Mesodermal cell (in vitro differentiated cells): ENCODE measurements at regions not wholly inside any gene's neighbourhood (a gene's known extent, or its start where the extent isn't known, plus 50 kb on each side); places are given as distances from the start of the nearest gene placed in this dataset.

Experiments used
- H3K27ac ChIP-seq: 2 replicates; pipeline ENCODE4 v1.7.0; 2013; ENCODE audit warnings: mild to moderate bottlenecking, low read depth, low read length, moderate library complexity; ENCODE audit not compliant: severe bottlenecking
- H3K36me3 ChIP-seq: 2 replicates; pipeline ENCODE4 v1.7.1; 2013; ENCODE audit warnings: mild to moderate bottlenecking, low read length, moderate library complexity; ENCODE audit not compliant: control insufficient read depth, insufficient read depth
- H3K4me1 ChIP-seq: one replicate; pipeline ENCODE4 v1.7.1; 2013; ENCODE audit warnings: mild to moderate bottlenecking, low read length; ENCODE audit not compliant: insufficient read depth, control insufficient read depth, poor library complexity, severe bottlenecking
- H3K4me3 ChIP-seq: 2 replicates; pipeline ENCODE4 v1.7.0; 2013; ENCODE audit warnings: low read length, control low read depth, mild to moderate bottlenecking; ENCODE audit not compliant: insufficient read depth, poor library complexity, severe bottlenecking; ENCODE audit errors: extremely low read depth
- H3K9me3 ChIP-seq: 2 replicates; pipeline ENCODE4 v1.7.1; 2013; ENCODE audit warnings: mild to moderate bottlenecking, low read length, moderate library complexity; ENCODE audit not compliant: control insufficient read depth
- WGBS, 2 experiments: methylation state at CpG; one replicate each; pipeline ENCODE4 v1.1.5; 2013; ENCODE audit warnings: missing lambda C conversion rate in 2 of 2; ENCODE audit not compliant: insufficient coverage in 2 of 2; 5-methylcytosine and 5-hydroxymethylcytosine counted together

DNA sequence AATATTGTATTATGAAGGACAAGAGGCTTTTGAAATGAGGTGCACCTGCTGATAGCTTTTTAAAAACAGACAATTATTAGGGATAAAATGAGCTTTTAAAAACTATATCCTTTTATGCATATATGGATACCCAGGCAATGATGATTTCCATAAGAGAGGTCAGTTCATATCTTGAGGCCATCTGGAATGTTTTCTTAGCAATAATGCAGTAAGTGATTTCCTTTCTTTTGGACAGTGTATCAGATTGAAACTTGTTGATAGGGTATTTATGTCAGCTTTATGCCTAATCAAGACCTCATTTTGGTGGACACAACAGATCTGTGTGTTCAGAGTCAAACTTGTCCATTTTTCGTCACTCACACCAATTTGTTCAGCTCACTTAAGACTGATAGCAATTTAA, 413.5 kb upstream of the WWC1 start:
- Histone ChIP-seq H3K36me3 (no peaks in the 10 kb centered on the region), H3K4me1 (no peaks in the 10 kb centered on the region), H3K27ac (no peak overlapping the region), H3K4me3 (no peak overlapping the region), H3K9me3 (peaks cover 5% of the 10 kb centered on the region)
- 100% methylated on average over 1 of the region's 1 CpG; no CpG with 5 or more reads in 1 of the 2 experiments for WGBS, 2 experiments

DNA sequence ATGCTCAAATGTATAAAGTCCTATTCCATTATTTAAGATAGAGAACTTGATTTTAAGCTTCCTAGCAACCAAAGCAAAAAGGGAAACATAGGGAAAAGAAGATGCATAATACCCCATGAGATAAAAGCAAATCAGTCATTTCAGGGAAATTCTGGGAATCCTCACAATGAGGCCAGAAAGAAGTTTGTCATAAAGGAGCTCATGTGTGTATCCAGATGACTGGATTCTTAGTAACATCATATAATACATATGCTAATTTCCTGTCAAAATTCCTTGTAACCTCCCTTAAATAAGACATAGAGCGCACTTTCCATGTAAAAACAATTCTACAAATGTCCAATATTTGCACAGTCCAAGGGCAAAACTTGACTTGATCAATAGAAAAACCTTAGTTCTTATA, 411.0 kb upstream of the WWC1 start:
- WGBS, 2 experiments: 86 to 90% methylated on average over 1 of the region's 1 CpG

GRCh38 chr5:167881041-167881440, 410.4 kb upstream of the WWC1 start:
- H3K4me3 ChIP-seq: no peak overlapping the region
- no peaks in the 10 kb centered on the region for H3K4me1 ChIP-seq
- no peak overlapping the region for H3K27ac ChIP-seq
- peaks cover 8% of the 10 kb centered on the region for H3K9me3 ChIP-seq
- H3K36me3 ChIP-seq: no peaks in the 10 kb centered on the region
- WGBS, 2 experiments: no CpG with 5 or more reads among the region's 1 CpG

More for the DNA sequence above, 411.0 kb upstream of the WWC1 start:
- no peaks in the 10 kb centered on the region for H3K4me1 ChIP-seq
- no peak overlapping the region for H3K27ac ChIP-seq
- no peak overlapping the region for H3K4me3 ChIP-seq
- H3K36me3 ChIP-seq: no peaks in the 10 kb centered on the region
- H3K9me3 ChIP-seq: peaks cover 8% of the 10 kb centered on the region

DNA sequence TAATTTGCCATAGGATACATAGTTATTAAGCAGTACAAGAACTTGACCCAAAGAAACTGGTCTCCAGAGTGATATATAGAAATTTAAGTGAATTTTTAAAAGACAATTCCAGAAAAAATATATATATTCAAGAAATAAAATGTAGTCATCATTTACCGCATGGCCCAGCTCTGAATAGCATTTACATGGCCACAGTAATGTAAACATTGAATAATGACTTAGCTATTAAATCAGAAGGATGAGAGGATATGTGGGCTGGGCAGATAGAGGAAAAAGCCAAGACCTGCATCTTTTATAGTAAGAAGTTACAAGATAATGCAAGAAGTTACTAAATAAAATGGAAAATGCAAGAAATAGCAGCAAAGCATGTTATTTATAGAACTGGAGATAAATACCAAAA, 405.2 kb upstream of the WWC1 start:
- H3K9me3 ChIP-seq: peaks cover 8% of the 10 kb centered on the region
- no CpG with 5 or more reads among the region's 1 CpG for WGBS, 2 experiments

DNA sequence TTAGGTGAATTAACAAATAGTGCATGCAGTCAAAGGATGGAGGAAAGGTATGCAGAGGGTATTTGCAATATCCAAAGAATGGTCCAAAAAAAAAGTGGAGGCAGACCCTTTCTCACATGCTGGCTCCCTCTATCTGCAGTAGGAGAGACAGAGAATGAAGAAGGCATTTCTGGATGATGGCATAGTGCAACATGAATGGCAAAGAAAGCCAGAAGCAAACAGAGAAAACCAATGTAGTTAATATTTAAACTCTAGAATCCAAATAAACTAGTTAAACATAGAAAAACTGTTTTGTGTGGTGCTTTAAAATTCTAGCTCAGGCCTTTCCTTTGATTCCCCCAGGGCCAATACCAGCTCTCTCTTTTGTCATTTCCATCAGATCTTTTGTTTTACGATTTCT, 403.1 kb upstream of the WWC1 start:
- no CpG with 5 or more reads among the region's 1 CpG for whole genome bisulfite sequencing, 2 experiments
- Histone ChIP-seq H3K4me1 (no peaks in the 10 kb centered on the region), H3K36me3 (no peaks in the 10 kb centered on the region)

More for the DNA sequence above, 405.2 kb upstream of the WWC1 start:
- Histone ChIP-seq H3K36me3 (no peaks in the 10 kb centered on the region), H3K4me1 (no peaks in the 10 kb centered on the region), H3K27ac (no peak overlapping the region), H3K4me3 (no peak overlapping the region)

DNA sequence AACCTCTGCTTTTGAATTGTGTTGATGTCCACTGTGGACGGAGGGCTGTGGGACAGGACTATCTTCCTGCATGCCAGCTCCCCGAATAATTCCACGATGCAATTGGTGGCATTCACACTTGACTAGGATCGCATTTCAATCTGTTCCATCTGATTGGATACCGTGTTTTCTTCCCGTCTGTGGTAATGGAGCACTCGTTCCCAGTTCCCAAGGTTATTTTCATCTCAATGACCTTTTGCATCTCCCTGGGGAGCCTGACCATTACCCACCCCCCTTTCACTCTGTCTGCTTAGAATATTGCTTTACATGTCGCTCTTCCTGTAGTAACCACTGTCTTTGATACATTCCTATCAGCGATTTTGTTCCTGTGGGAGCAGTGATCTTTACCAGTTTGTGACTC, 402.2 kb upstream of the WWC1 start:
- Histone ChIP-seq H3K4me3 (no peak overlapping the region), H3K4me1 (no peaks in the 10 kb centered on the region), H3K9me3 (no peaks in the 10 kb centered on the region), H3K36me3 (no peaks in the 10 kb centered on the region), H3K27ac (no peak overlapping the region)
- 76 to 77% methylated on average over 9 of the region's 9 CpGs for WGBS, 2 experiments

More for the DNA sequence above, 403.1 kb upstream of the WWC1 start:
- Histone ChIP-seq H3K27ac (no peak overlapping the region), H3K4me3 (no peak overlapping the region), H3K9me3 (no peaks in the 10 kb centered on the region)

DNA sequence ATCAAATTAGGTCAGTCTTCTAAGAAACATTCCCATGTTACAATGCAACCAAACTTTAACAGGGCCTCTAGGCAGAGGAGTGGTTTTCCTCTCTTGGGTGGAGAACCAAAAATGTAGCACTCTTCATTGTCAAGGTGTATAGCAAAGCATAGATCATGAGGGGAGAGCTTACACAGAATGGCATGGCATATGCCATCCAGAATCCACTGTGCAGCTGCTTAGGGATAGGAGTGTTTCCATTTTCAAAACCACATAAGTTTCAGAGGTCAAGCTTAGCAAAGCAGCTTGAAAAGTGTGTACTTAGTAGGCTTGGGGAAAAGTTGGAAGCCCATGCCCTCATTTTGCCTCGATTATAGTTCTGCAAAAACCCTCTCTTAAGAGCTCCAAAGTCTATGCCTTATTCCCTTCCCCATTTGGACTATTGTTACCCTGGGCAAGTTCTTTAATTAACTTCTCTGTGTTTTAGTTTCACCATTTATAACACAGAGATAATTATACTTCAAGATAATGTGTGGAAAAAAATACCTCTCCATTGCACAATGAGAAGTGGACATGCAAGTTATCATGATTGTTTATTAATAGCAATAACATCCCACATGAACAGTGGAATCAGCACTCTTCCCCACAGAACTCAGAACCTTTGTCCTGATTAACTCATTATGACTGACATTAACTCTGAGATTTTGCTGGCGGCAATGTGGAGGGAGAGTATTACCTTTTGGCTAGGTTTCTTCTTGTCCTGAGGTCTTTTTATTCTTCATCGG, 398.9 kb upstream of the WWC1 start:
- no peak overlapping the region for H3K27ac ChIP-seq
- WGBS, 2 experiments: 100% methylated on average over 1 of the region's 3 CpGs; no CpG with 5 or more reads in 1 of the 2 experiments
- H3K4me1 ChIP-seq: no peaks in the 10 kb centered on the region
- no peaks in the 10 kb centered on the region for H3K36me3 ChIP-seq
- no peaks in the 10 kb centered on the region for H3K9me3 ChIP-seq
- no peak overlapping the region for H3K4me3 ChIP-seq

DNA sequence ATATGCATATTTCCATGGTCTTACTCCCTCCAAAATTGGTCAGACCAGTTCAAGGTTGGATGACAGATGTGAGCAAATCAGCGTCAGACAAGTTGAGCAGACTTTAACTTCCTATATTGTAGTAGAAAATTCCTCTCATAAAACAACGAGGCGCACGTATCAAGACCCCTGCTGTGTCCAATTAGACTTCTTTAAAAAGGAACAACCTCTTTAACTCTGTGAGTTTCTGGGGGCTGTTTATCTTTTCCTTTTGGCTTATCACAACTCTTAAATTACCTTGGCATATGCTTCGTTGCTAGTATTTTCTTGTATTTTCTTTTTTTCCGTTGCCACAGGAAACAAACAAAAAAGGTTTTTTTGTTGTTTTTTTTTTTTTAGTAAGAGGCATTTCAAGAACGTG, 398.2 kb upstream of the WWC1 start:
- Histone ChIP-seq H3K27ac (no peak overlapping the region), H3K4me1 (no peaks in the 10 kb centered on the region), H3K4me3 (no peak overlapping the region), H3K9me3 (no peaks in the 10 kb centered on the region), H3K36me3 (no peaks in the 10 kb centered on the region)
- WGBS, 2 experiments: 87 to 100% methylated on average over 1 to 6 of the region's 7 CpGs

DNA sequence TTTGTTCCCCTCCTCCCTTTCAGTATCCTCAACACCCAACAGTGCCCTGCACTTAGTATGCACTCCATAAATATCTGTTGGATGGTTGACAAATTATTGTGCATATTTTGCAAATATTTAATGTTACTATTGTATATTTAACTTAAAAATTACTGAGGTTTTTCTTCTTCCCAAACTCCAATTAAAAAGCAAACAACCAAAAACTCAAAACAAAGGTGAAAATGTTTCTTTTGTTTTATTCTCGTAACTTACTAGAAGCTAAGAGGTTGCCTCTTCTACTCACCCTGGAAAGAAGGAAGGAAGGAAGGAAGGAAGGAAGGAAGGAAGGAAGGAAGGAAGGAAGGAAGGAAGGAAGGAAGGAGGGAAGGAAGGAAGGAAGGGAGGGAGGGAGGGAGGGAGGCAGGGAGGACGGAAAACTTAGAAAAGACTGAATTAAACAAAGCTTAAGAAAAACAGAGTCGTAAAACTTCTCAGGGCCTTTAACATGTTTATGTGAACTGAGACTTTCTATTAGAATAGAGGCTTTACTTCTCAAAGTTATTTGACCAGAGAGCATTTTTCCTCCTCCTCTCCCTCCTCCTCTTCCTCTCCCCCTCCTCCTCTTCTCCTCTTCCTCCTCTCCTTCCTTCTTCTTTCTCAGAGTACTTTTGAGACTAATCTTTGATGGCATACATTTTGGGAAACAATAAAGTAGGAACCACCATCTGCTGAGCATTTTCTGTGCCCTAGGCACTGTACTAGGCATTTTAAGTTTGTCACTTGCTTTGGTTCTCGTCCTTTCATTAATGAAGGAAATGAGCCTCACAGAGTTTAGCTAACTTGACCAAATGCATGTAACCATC, 396.6 kb upstream of the WWC1 start:
- Histone ChIP-seq H3K27ac (no peak overlapping the region), H3K4me1 (peaks cover 5% of the 10 kb centered on the region), H3K4me3 (no peak overlapping the region), H3K9me3 (no peaks in the 10 kb centered on the region), H3K36me3 (no peaks in the 10 kb centered on the region)
- WGBS, 2 experiments: 68 to 100% methylated on average over 1 to 3 of the region's 4 CpGs

- Histone ChIP-seq H3K4me3 (no peak overlapping the region), H3K9me3 (no peaks in the 10 kb centered on the region), H3K4me1 (peaks cover 5% of the 10 kb centered on the region), H3K36me3 (no peaks in the 10 kb centered on the region), H3K27ac (no peak overlapping the region)
- 92 to 100% methylated on average over 4 to 6 of the region's 8 CpGs for WGBS, 2 experiments
Measured at GRCh38 chr5:167895899-167896659, 395.4 kb upstream of the WWC1 start.
